Endothelial cell of umbilical vein (primary cell): ENCODE measurements at regions not wholly inside any gene's neighbourhood (a gene's known extent, or its start where the extent isn't known, plus 50 kb on each side); places are given as distances from the start of the nearest gene placed in this dataset.

Source experiments
- CTCF ChIP-seq, 2 donors: IDR thresholded peaks; 1 replicate in 1 of 2; 2 replicates in 1 of 2; pipeline ENCODE4 v1.5.1; 2011; ENCODE audit warnings: low read length in 2 of 2, mild to moderate bottlenecking in 2 of 2, moderate library complexity in 2 of 2, control low read depth in 1 of 2, inconsistent platforms in 1 of 2, low read depth in 1 of 2; ENCODE audit not compliant: insufficient read depth in 1 of 2; ENCODE audit errors: extremely low read depth in 1 of 2
- EZH2 ChIP-seq: IDR thresholded peaks from 2 replicates; pipeline ENCODE4 v1.6.1; 2012; ENCODE audit warnings: borderline replicate concordance, low read depth, mild to moderate bottlenecking, moderate library complexity, low read length, inconsistent platforms; ENCODE audit not compliant: severe bottlenecking

- TF ChIP-seq EZH2 (no peak), CTCF (IDR thresholded peaks at IDR 0.05; ENCODE audit: extremely low read depth in 1 of 2, insufficient read depth in 1 of 2, low read depth in 1 of 2, low read length in 2 of 2) (no peak)
Measured at GRCh38 chr7:41869596-41869995, 166.7 kb upstream of the INHBA start.
